ENCODE measurements at regions not wholly inside any gene's neighbourhood (a gene's known extent, or its start where the extent isn't known, plus 50 kb on each side); places are given as distances from the start of the nearest gene placed in this dataset.

- peaks cover 3% of the 10 kb centered on the region for H3K4me1 Mint-ChIP-seq (ENCODE audit: low read depth, unreplicated experiment)
- no peak overlapping the region for H3K4me3 Mint-ChIP-seq (ENCODE audit: unreplicated experiment)
- TF ChIP-seq CTCF (IDR thresholded peaks at IDR 0.05; ENCODE audit: insufficient read depth, low read depth, low read length) = no peak
- TF ChIP-seq EZH2 (IDR thresholded peaks at IDR 0.05; ENCODE audit: insufficient read depth, low read length) = no peak
- Histone ChIP-seq H3K4me2 (ENCODE audit: low read length) (no peak overlapping the region), H4K20me1 (ENCODE audit: insufficient read depth, low read length) (no peaks in the 10 kb centered on the region), H2AFZ (ENCODE audit: low read depth, low read length) (no peak overlapping the region), H3K36me3 (ENCODE audit: insufficient read depth, low read length) (no peaks in the 10 kb centered on the region), H3K79me2 (ENCODE audit: insufficient read depth, low read length) (no peaks in the 10 kb centered on the region), H3K9ac (ENCODE audit: low read length) (no peak overlapping the region), H3K4me3 (ENCODE audit: insufficient read depth, low read depth, low read length) (no peak overlapping the region), H3K4me1 (ENCODE audit: insufficient read depth, low read length) (no peaks in the 10 kb centered on the region), H3K27ac (ENCODE audit: low read depth, low read length) (no peak overlapping the region), H3K27me3 (ENCODE audit: insufficient read depth, low read length) (no peaks in the 10 kb centered on the region), H3K9me3 (ENCODE audit: insufficient read depth, low read depth, low read length) (peaks cover 3% of the 10 kb centered on the region)
- peak overlapping the region; percentile 34 for H3K27ac Mint-ChIP-seq (ENCODE audit: unreplicated experiment)
- DNase-seq (ENCODE audit: low read depth) = no peak
- H3K9me3 Mint-ChIP-seq (ENCODE audit: unreplicated experiment) = peaks cover 18% of the 10 kb centered on the region
- FAIRE-seq = no peak
- H3K27me3 Mint-ChIP-seq (ENCODE audit: low read depth, unreplicated experiment) = peaks cover 35% of the 10 kb centered on the region
- H3K36me3 Mint-ChIP-seq (ENCODE audit: low read depth, unreplicated experiment) = peaks cover 4% of the 10 kb centered on the region
These were observed 83.9 kb upstream of the NKX1-1 start for GRCh38 chr4:1490011-1490653.

- H3K4me1 Mint-ChIP-seq (ENCODE audit: low read depth, unreplicated experiment) = peaks cover 3% of the 10 kb centered on the region
- H3K4me3 Mint-ChIP-seq (ENCODE audit: unreplicated experiment) = no peak overlapping the region
- no peaks in the 10 kb centered on the region for H4K20me1 ChIP-seq (ENCODE audit: insufficient read depth, low read length)
- DNase-seq (ENCODE audit: low read depth) = no peak
- peaks cover 19% of the 10 kb centered on the region for H3K9me3 Mint-ChIP-seq (ENCODE audit: unreplicated experiment)
- no peak overlapping the region for H3K4me3 ChIP-seq (ENCODE audit: insufficient read depth, low read depth, low read length)
- TF ChIP-seq CTCF (IDR thresholded peaks at IDR 0.05; ENCODE audit: insufficient read depth, low read depth, low read length) (no peak), EZH2 (IDR thresholded peaks at IDR 0.05; ENCODE audit: insufficient read depth, low read length) (no peak)
- peaks cover 4% of the 10 kb centered on the region for H3K36me3 Mint-ChIP-seq (ENCODE audit: low read depth, unreplicated experiment)
- H3K9ac ChIP-seq (ENCODE audit: low read length) = no peak overlapping the region
- no peaks in the 10 kb centered on the region for H3K79me2 ChIP-seq (ENCODE audit: insufficient read depth, low read length)
- H3K4me2 ChIP-seq (ENCODE audit: low read length) = no peak overlapping the region
- no peak for FAIRE-seq
- H3K27me3 ChIP-seq (ENCODE audit: insufficient read depth, low read length) = no peaks in the 10 kb centered on the region
- H3K4me1 ChIP-seq (ENCODE audit: insufficient read depth, low read length) = no peaks in the 10 kb centered on the region
- no peak overlapping the region for H3K27ac Mint-ChIP-seq (ENCODE audit: unreplicated experiment)
- no peak overlapping the region for H3K27ac ChIP-seq (ENCODE audit: low read depth, low read length)
- H3K9me3 ChIP-seq (ENCODE audit: insufficient read depth, low read depth, low read length) = peaks cover 3% of the 10 kb centered on the region
- no peak overlapping the region for H2AFZ ChIP-seq (ENCODE audit: low read depth, low read length)
- no peaks in the 10 kb centered on the region for H3K36me3 ChIP-seq (ENCODE audit: insufficient read depth, low read length)
- peaks cover 37% of the 10 kb centered on the region for H3K27me3 Mint-ChIP-seq (ENCODE audit: low read depth, unreplicated experiment)
These were observed 83.4 kb upstream of the NKX1-1 start for GRCh38 chr4:1489639-1489995.

GRCh38 chr4:1488831-1489638 lies 82.8 kb upstream of the NKX1-1 start:
- H3K27me3 ChIP-seq (ENCODE audit: insufficient read depth, low read length) = no peaks in the 10 kb centered on the region
- FAIRE-seq (no peak), DNase-seq (ENCODE audit: low read depth) (no peak)
- H3K9me3 ChIP-seq (ENCODE audit: insufficient read depth, low read depth, low read length) = peaks cover 3% of the 10 kb centered on the region
- no peaks in the 10 kb centered on the region for H3K36me3 ChIP-seq (ENCODE audit: insufficient read depth, low read length)
- Mint-ChIP-seq H3K4me3 (ENCODE audit: unreplicated experiment) (no peak overlapping the region), H3K27me3 (ENCODE audit: low read depth, unreplicated experiment) (peaks cover 35% of the 10 kb centered on the region), H3K4me1 (ENCODE audit: low read depth, unreplicated experiment) (peaks cover 3% of the 10 kb centered on the region), H3K27ac (ENCODE audit: unreplicated experiment) (no peak overlapping the region), H3K9me3 (ENCODE audit: unreplicated experiment) (peaks cover 24% of the 10 kb centered on the region), H3K36me3 (ENCODE audit: low read depth, unreplicated experiment) (peaks cover 4% of the 10 kb centered on the region)
- TF ChIP-seq CTCF (IDR thresholded peaks at IDR 0.05; ENCODE audit: insufficient read depth, low read depth, low read length) = no peak
- TF ChIP-seq EZH2 (IDR thresholded peaks at IDR 0.05; ENCODE audit: insufficient read depth, low read length) = no peak
- H4K20me1 ChIP-seq (ENCODE audit: insufficient read depth, low read length) = no peaks in the 10 kb centered on the region
- no peaks in the 10 kb centered on the region for H3K4me1 ChIP-seq (ENCODE audit: insufficient read depth, low read length)
- no peak overlapping the region for H3K27ac ChIP-seq (ENCODE audit: low read depth, low read length)
- H3K79me2 ChIP-seq (ENCODE audit: insufficient read depth, low read length) = no peaks in the 10 kb centered on the region
- no peak overlapping the region for H3K9ac ChIP-seq (ENCODE audit: low read length)
- H2AFZ ChIP-seq (ENCODE audit: low read depth, low read length) = no peak overlapping the region
- H3K4me3 ChIP-seq (ENCODE audit: insufficient read depth, low read depth, low read length) = no peak overlapping the region
- H3K4me2 ChIP-seq (ENCODE audit: low read length) = no peak overlapping the region

All from astrocyte (in vitro differentiated cells and primary cell).